ENCODE measurements at regions not wholly inside any gene's neighbourhood (a gene's known extent, or its start where the extent isn't known, plus 50 kb on each side); places are given as distances from the start of the nearest gene placed in this dataset.

DNA sequence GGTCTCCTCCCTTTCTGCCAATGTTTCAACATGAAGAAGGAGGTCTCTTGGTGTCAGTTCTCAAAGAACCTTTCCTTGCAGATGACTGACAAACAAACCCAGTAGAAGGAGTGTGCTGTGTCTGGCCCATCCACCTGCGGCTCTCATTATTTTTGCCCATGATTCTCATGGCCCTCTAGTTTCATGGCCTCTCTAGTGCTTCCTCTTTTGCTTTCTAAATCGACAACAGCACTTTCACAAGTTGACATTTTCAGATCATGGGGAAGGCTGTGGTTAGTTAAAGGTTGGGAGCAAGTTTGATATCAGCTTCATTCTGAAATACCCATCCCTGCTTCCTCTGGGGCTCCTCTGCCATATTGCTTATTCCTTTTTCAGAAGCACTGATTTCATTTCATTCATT, 805.2 kb downstream of the SLC4A3 start:
- Histone ChIP-seq H3K4me3 (ENCODE audit: low read depth, low read length) (no peak overlapping the region), H3K27me3 (ENCODE audit: control insufficient read depth, insufficient read depth, low read length) (no peaks in the 10 kb centered on the region), H3K36me3 (ENCODE audit: control insufficient read depth, insufficient read depth, low read length) (no peaks in the 10 kb centered on the region)
- no peak for DNase-seq (ENCODE audit: low read depth)
- TF ChIP-seq, protein P1, sequence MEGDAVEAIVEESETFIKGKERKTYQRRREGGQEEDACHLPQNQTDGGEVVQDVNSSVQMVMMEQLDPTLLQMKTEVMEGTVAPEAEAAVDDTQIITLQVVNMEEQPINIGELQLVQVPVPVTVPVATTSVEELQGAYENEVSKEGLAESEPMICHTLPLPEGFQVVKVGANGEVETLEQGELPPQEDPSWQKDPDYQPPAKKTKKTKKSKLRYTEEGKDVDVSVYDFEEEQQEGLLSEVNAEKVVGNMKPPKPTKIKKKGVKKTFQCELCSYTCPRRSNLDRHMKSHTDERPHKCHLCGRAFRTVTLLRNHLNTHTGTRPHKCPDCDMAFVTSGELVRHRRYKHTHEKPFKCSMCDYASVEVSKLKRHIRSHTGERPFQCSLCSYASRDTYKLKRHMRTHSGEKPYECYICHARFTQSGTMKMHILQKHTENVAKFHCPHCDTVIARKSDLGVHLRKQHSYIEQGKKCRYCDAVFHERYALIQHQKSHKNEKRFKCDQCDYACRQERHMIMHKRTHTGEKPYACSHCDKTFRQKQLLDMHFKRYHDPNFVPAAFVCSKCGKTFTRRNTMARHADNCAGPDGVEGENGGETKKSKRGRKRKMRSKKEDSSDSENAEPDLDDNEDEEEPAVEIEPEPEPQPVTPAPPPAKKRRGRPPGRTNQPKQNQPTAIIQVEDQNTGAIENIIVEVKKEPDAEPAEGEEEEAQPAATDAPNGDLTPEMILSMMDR (IDR thresholded peaks at IDR 0.05; ENCODE audit: insufficient read depth, low read length, poor library complexity, severe bottlenecking): no peak

DNA sequence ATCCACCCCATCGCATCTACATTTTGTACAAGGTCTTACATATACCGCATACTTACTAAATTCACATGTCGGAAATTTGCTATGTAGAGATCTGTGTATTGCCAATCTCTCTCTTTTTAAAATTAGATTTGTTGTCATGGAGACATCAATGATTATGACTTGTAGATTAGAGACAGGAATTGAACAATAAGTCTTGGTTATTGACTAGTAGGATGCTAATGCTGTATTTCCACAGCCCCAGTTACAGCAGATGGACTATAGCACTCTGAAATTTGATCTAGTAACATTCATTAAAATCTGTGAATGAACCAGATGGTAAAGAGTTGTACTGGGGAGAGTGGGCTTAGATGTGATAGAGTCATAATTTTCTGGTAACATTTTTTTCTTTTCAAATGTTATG, 805.7 kb downstream of the SLC4A3 start:
- no peaks in the 10 kb centered on the region for H3K27me3 ChIP-seq (ENCODE audit: control insufficient read depth, insufficient read depth, low read length)
- TF ChIP-seq, protein P1 (IDR thresholded peaks at IDR 0.05; ENCODE audit: insufficient read depth, low read length, poor library complexity, severe bottlenecking): no peak
- H3K4me3 ChIP-seq (ENCODE audit: low read depth, low read length): no peak overlapping the region
- DNase-seq (ENCODE audit: low read depth): no peak
- H3K36me3 ChIP-seq (ENCODE audit: control insufficient read depth, insufficient read depth, low read length): no peaks in the 10 kb centered on the region

DNA sequence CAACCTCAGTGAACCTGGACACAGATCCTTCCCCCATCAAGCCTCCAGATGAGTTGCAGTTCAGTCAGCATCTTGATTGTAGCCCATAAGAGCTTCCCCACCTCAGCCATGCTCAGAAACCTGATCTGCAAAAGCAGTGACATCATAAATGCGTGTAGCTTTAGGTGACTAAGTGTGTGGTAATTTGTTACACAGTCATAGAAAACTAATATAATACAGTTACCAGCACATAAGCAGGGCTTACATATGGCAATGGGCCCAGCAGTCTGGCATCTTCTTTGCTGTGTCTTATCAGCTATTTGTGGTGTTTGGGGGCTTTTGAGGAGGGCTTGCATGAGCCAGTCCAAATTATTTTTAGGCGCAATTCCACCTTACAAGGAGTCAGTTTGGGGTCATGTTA, 807.0 kb downstream of the SLC4A3 start:
- H3K27me3 ChIP-seq (ENCODE audit: control insufficient read depth, insufficient read depth, low read length): no peaks in the 10 kb centered on the region

DNA sequence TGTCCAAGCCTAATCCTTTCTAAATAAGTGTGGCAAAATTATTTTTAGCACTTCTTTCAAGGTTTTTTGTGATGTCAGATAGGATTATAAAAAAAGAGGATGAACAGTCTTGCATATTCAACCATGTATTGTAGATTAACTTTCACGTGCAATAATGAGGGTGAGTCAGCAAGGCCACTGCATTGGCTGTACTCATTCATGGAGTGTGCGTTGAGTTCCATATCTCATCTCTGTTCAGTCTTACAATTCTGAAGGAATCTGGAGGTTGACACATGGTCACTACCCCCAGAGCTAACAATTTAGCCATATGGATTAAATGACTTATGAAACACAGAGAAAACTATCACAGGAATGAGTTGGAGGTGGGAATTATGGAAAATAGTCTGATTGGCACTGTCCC, 810.5 kb downstream of the SLC4A3 start:
- no peaks in the 10 kb centered on the region for H3K36me3 ChIP-seq (ENCODE audit: control insufficient read depth, insufficient read depth, low read length)
- no peak overlapping the region for H3K4me3 ChIP-seq (ENCODE audit: low read depth, low read length)
- TF ChIP-seq, protein P1 (IDR thresholded peaks at IDR 0.05; ENCODE audit: insufficient read depth, low read length, poor library complexity, severe bottlenecking): no peak
- no peaks in the 10 kb centered on the region for H3K27me3 ChIP-seq (ENCODE audit: control insufficient read depth, insufficient read depth, low read length)
- no peak for DNase-seq (ENCODE audit: low read depth)

More for the DNA sequence above, 807.0 kb downstream of the SLC4A3 start:
- DNase-seq (ENCODE audit: low read depth): no peak
- H3K4me3 ChIP-seq (ENCODE audit: low read depth, low read length): no peak overlapping the region
- H3K36me3 ChIP-seq (ENCODE audit: control insufficient read depth, insufficient read depth, low read length): no peaks in the 10 kb centered on the region
- TF ChIP-seq, protein P1 (IDR thresholded peaks at IDR 0.05; ENCODE audit: insufficient read depth, low read length, poor library complexity, severe bottlenecking): no peak

DNA sequence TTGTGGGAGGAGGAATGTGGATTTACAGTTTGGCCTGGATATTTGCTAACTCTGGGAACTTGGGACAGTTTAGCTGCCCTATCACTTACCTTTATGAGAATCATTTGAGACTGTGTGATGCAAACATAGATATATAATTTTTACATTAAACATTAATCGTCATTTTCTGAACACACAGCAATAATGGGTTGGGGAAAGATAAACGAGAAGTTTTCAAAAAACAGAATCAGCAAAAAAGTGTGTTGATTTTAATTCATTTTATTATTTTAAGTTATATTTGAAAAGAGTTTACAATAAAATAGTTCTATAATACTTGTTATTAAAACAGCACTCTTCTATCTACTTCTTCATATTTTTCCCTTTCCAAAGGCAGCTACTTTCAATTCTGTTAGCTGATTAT, 813.3 kb downstream of the SLC4A3 start:
- no peak for DNase-seq (ENCODE audit: low read depth)
- TF ChIP-seq, protein P1 (IDR thresholded peaks at IDR 0.05; ENCODE audit: insufficient read depth, low read length, poor library complexity, severe bottlenecking): no peak
- Histone ChIP-seq H3K36me3 (ENCODE audit: control insufficient read depth, insufficient read depth, low read length) (no peaks in the 10 kb centered on the region), H3K4me3 (ENCODE audit: low read depth, low read length) (no peak overlapping the region), H3K27me3 (ENCODE audit: control insufficient read depth, insufficient read depth, low read length) (no peaks in the 10 kb centered on the region)

DNA sequence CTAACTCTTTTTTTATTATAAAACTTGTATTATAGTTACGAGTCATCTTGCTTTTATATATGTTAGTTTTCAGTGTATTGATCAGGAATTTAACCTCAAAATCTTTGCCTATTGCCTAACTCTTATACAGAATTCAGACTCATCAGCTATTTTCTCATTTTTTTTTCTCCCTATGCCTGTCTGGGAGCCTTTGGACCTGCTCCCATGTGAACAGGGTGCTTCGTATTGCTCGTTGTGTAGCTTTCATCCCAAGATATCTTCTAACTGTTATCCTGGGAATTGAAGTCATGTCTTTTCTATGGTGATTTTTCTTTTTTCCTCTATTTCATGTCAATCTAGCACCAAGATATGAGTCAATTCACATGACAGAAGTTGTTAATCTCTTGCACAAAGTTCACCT, 814.0 kb downstream of the SLC4A3 start:
- Histone ChIP-seq H3K27me3 (ENCODE audit: control insufficient read depth, insufficient read depth, low read length) (no peaks in the 10 kb centered on the region), H3K4me3 (ENCODE audit: low read depth, low read length) (no peak overlapping the region), H3K36me3 (ENCODE audit: control insufficient read depth, insufficient read depth, low read length) (no peaks in the 10 kb centered on the region)
- no peak for DNase-seq (ENCODE audit: low read depth)
- TF ChIP-seq, protein P1 (IDR thresholded peaks at IDR 0.05; ENCODE audit: insufficient read depth, low read length, poor library complexity, severe bottlenecking): no peak

All from kidney epithelial cell (primary cell).